ENCODE measurements at regions not wholly inside any gene's neighbourhood (a gene's known extent, or its start where the extent isn't known, plus 50 kb on each side); places are given as distances from the start of the nearest gene placed in this dataset.

DNA sequence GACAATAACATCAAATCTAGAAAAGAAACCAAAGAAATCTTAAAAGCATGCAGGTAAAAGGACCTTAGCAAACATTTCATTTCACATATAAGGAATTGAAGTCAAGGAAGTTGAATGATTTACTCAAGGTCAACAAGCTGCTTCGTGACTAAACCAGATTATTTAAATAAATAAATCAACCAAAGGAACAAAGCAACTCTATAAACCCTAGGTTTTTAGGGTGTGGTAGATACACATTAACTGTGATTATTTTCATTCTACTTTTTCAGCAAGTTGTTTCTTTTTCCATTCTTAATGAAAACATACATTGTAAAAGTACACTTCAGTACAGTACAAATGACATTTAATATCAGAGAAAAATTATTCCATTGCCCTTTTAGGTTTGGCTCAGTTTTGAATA is 382.0 kb upstream of the STEAP1 start:
- no peaks in the 10 kb centered on the region for H3K36me3 ChIP-seq (replicated peaks in 1 of 2; ENCODE audit: insufficient read depth in 1 of 2, low read depth in 2 of 2)
- no peak for DNase-seq
- intact Hi-C loops (cut with DNase I), result no loop called here
- TF ChIP-seq, protein P1, sequence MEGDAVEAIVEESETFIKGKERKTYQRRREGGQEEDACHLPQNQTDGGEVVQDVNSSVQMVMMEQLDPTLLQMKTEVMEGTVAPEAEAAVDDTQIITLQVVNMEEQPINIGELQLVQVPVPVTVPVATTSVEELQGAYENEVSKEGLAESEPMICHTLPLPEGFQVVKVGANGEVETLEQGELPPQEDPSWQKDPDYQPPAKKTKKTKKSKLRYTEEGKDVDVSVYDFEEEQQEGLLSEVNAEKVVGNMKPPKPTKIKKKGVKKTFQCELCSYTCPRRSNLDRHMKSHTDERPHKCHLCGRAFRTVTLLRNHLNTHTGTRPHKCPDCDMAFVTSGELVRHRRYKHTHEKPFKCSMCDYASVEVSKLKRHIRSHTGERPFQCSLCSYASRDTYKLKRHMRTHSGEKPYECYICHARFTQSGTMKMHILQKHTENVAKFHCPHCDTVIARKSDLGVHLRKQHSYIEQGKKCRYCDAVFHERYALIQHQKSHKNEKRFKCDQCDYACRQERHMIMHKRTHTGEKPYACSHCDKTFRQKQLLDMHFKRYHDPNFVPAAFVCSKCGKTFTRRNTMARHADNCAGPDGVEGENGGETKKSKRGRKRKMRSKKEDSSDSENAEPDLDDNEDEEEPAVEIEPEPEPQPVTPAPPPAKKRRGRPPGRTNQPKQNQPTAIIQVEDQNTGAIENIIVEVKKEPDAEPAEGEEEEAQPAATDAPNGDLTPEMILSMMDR (IDR thresholded peaks at IDR 0.05), result no peak
- TF ChIP-seq POLR2A (IDR thresholded peaks at IDR 0.05), result no peak
- WGBS, 2 donors, result 0 to 11% methylated on average over 1 of the region's 1 CpG
- no peaks in the 10 kb centered on the region for H3K4me1 ChIP-seq
- no peaks in the 10 kb centered on the region for H3K27me3 ChIP-seq
- H3K4me3 ChIP-seq, result no peak overlapping the region
- H3K27ac ChIP-seq, result no peak overlapping the region
- ATAC-seq, result no peak
- H3K9me3 ChIP-seq, result no peaks in the 10 kb centered on the region

DNA sequence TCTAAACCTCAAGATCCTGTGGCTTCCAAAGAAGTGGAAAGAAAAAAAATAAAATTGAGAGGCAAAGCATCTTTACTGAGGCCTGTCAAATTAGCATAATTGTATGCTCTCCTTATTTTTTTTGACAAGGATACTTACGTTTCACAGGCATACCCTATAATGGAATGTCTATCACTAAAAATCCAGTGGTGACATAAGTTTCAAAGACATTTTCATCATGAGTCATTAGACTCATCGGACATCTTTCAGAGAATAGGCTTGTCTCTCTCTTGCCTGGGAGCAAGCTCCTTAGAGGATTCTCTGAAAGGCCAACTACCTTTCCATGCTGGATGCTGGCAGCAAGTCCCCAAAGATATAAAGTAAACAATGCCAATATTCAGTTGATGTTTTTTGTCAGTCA is 380.7 kb upstream of the STEAP1 start:
- WGBS, 2 donors, result 67 to 78% methylated on average over 2 of the region's 2 CpGs

DNA sequence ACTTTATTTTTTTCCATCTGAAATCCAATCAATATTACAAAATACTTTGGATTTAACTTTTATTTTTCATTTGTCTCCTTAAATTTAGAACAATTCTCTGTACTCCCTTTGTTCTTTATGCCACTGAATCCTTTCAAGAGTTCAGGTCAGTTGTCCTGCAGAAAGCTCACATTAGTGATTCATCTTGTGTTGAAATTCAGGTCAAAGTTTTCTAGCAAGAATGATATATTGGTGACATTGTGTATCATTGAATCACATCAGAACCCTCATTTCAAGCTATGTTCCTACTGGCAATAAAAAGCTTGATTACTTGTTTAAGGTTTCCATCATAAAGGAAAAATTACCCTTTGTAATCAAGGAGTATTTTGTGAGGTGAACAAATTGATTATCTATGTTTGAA is 378.8 kb upstream of the STEAP1 start:
- no peak overlapping the region for H3K4me3 ChIP-seq
- intact Hi-C loops (cut with DNase I), result no loop called here
- no peak for ATAC-seq
- no peak for DNase-seq
- no peaks in the 10 kb centered on the region for H3K4me1 ChIP-seq
- H3K36me3 ChIP-seq (replicated peaks in 1 of 2; ENCODE audit: insufficient read depth in 1 of 2, low read depth in 2 of 2), result no peaks in the 10 kb centered on the region
- TF ChIP-seq, protein P1 (IDR thresholded peaks at IDR 0.05), result no peak
- no peak for TF ChIP-seq POLR2A (IDR thresholded peaks at IDR 0.05)
- H3K27ac ChIP-seq, result no peak overlapping the region
- H3K27me3 ChIP-seq, result no peaks in the 10 kb centered on the region
- no peaks in the 10 kb centered on the region for H3K9me3 ChIP-seq

More for the DNA sequence above, 380.7 kb upstream of the STEAP1 start:
- no peak overlapping the region for H3K4me3 ChIP-seq
- ATAC-seq (no peak), DNase-seq (no peak)
- H3K4me1 ChIP-seq, result no peaks in the 10 kb centered on the region
- H3K27me3 ChIP-seq, result no peaks in the 10 kb centered on the region
- no peaks in the 10 kb centered on the region for H3K9me3 ChIP-seq
- H3K27ac ChIP-seq, result no peak overlapping the region
- TF ChIP-seq, protein P1 (IDR thresholded peaks at IDR 0.05), result no peak
- intact Hi-C loops (cut with DNase I), result no loop called here
- no peaks in the 10 kb centered on the region for H3K36me3 ChIP-seq (replicated peaks in 1 of 2; ENCODE audit: insufficient read depth in 1 of 2, low read depth in 2 of 2)

DNA sequence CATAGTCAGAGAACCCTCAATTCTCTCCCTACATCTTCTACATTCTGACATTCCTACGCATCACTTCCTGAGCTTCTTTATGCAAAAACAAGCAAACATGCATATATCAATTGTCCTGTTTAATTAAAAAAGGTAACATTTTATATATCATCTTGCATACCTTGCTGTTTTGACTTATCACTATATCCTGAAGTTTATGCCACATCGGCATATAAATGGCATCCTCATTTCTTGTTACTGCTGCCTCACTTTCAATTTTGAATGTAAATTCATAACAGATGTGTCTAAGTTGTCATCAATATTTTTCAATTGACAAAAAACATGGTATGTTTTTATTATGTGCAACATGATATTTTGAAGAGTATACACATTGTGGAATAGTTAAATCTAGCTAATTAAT is 377.3 kb upstream of the STEAP1 start:
- H3K9me3 ChIP-seq, result no peaks in the 10 kb centered on the region
- intact Hi-C loops (cut with DNase I), result no loop called here
- H3K4me3 ChIP-seq, result no peak overlapping the region
- 87 to 94% methylated on average over 2 of the region's 2 CpGs for WGBS, 2 donors
- H3K27ac ChIP-seq, result no peak overlapping the region
- no peaks in the 10 kb centered on the region for H3K36me3 ChIP-seq (replicated peaks in 1 of 2; ENCODE audit: insufficient read depth in 1 of 2, low read depth in 2 of 2)
- ATAC-seq, result no peak
- H3K27me3 ChIP-seq, result no peaks in the 10 kb centered on the region
- DNase-seq, result no peak
- no peaks in the 10 kb centered on the region for H3K4me1 ChIP-seq
- TF ChIP-seq POLR2A (IDR thresholded peaks at IDR 0.05), result no peak
- TF ChIP-seq, protein P1 (IDR thresholded peaks at IDR 0.05), result no peak

DNA sequence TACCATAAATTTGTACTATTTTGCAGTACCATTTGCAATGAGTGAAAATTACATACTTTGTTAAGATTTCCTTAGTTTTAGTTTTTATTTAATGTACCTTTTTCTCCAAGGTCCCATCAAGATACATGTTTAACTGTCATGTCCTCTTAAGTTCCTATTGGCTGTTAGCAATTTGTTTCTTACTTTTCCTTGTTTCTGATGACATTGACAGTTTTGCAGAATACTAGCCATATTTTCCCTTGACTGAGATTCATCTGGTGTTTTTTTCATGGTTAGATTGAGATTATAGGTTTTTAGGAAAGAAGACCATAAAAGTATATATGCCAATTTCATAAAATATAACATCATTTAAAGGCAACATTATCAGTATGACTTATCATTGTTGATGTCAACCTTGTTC is 376.8 kb upstream of the STEAP1 start:
- intact Hi-C loops (cut with DNase I), result no loop called here
- H3K27ac ChIP-seq, result no peak overlapping the region
- ATAC-seq, result no peak
- no peaks in the 10 kb centered on the region for H3K4me1 ChIP-seq
- TF ChIP-seq, protein P1 (IDR thresholded peaks at IDR 0.05), result no peak
- TF ChIP-seq POLR2A (IDR thresholded peaks at IDR 0.05), result no peak
- no peaks in the 10 kb centered on the region for H3K27me3 ChIP-seq
- no peaks in the 10 kb centered on the region for H3K36me3 ChIP-seq (replicated peaks in 1 of 2; ENCODE audit: insufficient read depth in 1 of 2, low read depth in 2 of 2)
- H3K9me3 ChIP-seq, result no peaks in the 10 kb centered on the region
- no peak for DNase-seq
- H3K4me3 ChIP-seq, result no peak overlapping the region
